Hematopoietic multipotent progenitor cell treated with erythropoietin and hydrocortisone succinate and interleukin-3 and kit ligand, for 6 days (in vitro differentiated cells): ENCODE measurements at regions not wholly inside any gene's neighbourhood (a gene's known extent, or its start where the extent isn't known, plus 50 kb on each side); places are given as distances from the start of the nearest gene placed in this dataset.
"Not testable (repeated sequence)": the region's sequence is repeated elsewhere in the genome, so short reads cannot be mapped to it uniquely, and the experiment has no call there.

Experiments used
- DNase-seq: peaks from one replicate; pipeline ENCODE4 v3.0.0-alpha.2; 2015

- DNase-seq: no peak
Observed at GRCh38 chr16:66204756-66205155, 161.7 kb upstream of the CDH5 start.

- DNase-seq: no peak
Observed at GRCh38 chr16:66203476-66203875, 163.0 kb upstream of the CDH5 start.

- DNase-seq: peak; percentile 5
Observed at GRCh38 chr16:66199189-66199588, 167.3 kb upstream of the CDH5 start.

- DNase-seq: no peak
Observed at GRCh38 chr16:66198641-66199040, 167.8 kb upstream of the CDH5 start.

GRCh38 chr16:66197668-66198278, 168.7 kb upstream of the CDH5 start:
- DNase-seq: no peak

GRCh38 chr16:66196770-66197169, 169.7 kb upstream of the CDH5 start:
- no peak for DNase-seq

- DNase-seq: no peak
Observed at GRCh38 chr16:66194866-66195265, 171.6 kb upstream of the CDH5 start.

- DNase-seq: peak; percentile 7
Observed at GRCh38 chr16:66193543-66194229, 172.8 kb upstream of the CDH5 start.

- no peak for DNase-seq
Observed at GRCh38 chr16:66190411-66190810, 176.1 kb upstream of the CDH5 start.

GRCh38 chr16:66189951-66190350, 176.5 kb upstream of the CDH5 start:
- DNase-seq: no peak

GRCh38 chr16:66188917-66189725, 177.4 kb upstream of the CDH5 start:
- no peak for DNase-seq

GRCh38 chr16:66186251-66186785, 180.2 kb upstream of the CDH5 start:
- no peak for DNase-seq

- no peak for DNase-seq
Observed at GRCh38 chr16:66182592-66182991, 183.9 kb upstream of the CDH5 start.

- DNase-seq: no peak
Observed at GRCh38 chr16:66176731-66177130, 189.8 kb upstream of the CDH5 start.

GRCh38 chr16:66176111-66176510, 190.4 kb upstream of the CDH5 start:
- DNase-seq: no peak

- DNase-seq: peak; percentile 17
Observed at GRCh38 chr16:66175636-66176035, 190.9 kb upstream of the CDH5 start.

- DNase-seq: no peak
Observed at GRCh38 chr16:66175058-66175457, 191.4 kb upstream of the CDH5 start.

GRCh38 chr16:66173796-66174195, 192.7 kb upstream of the CDH5 start:
- DNase-seq: not testable (repeated sequence)

- DNase-seq: not testable (repeated sequence)
Observed at GRCh38 chr16:66173181-66173580, 193.3 kb upstream of the CDH5 start.

GRCh38 chr16:66172463-66172862, 194.0 kb upstream of the CDH5 start:
- DNase-seq: no peak

GRCh38 chr16:66171578-66171977, 194.9 kb upstream of the CDH5 start:
- no peak for DNase-seq

- DNase-seq: no peak
Observed at GRCh38 chr16:66170989-66171388, 195.5 kb upstream of the CDH5 start.

GRCh38 chr16:66169817-66170216, 196.7 kb upstream of the CDH5 start:
- DNase-seq: no peak

- no peak for DNase-seq
Observed at GRCh38 chr16:66168777-66169176, 197.7 kb upstream of the CDH5 start.
